A549 (cell line): ENCODE measurements at regions not wholly inside any gene's neighbourhood (a gene's known extent, or its start where the extent isn't known, plus 50 kb on each side); places are given as distances from the start of the nearest gene placed in this dataset.
"Not testable (repeated sequence)": the region's sequence is repeated elsewhere in the genome, so short reads cannot be mapped to it uniquely, and the experiment has no call there.

Source experiments
- ATAC-seq, 2 experiments: fragments of 200-7000 bp in 1 of 2; fragments of >200 bp in 1 of 2; cut with Nextera tagmentation in 1 of 2; cut with Tn5 transposase in 1 of 2; 3 replicates each; pipeline versions ENCODE4 v1.8.0 to v1.9.1; 2018 to 2020; ENCODE audit warnings: mild to moderate bottlenecking in 1 of 2, moderate library complexity in 1 of 2
- CTCF ChIA-PET: fragments of 300-600 bp; sonication (Branson Sonifier 250); formaldehyde crosslinking; extraction: SDS; loops from one replicate; lab custom pipeline; 2021; ENCODE audit warnings: antibody characterized with exemption, inconsistent platforms; lab: Yijun Ruan, JAX
- POLR2A ChIA-PET: fragments of 350-600 bp; formaldehyde crosslinking; extraction: SDS; loops from one replicate; lab custom pipeline; 2021; ENCODE audit warnings: antibody characterized with exemption, inconsistent platforms; lab: Yijun Ruan, JAX
- DNase-seq, 2 experiments: peaks; one replicate each; pipeline versions ENCODE4 v3.0.0 to v3.0.0-alpha.2; 2011 to 2016; ENCODE audit warnings: low read depth in 1 of 2, low spot score in 1 of 2
- FAIRE-seq: peaks from 2 replicates; lab custom pipeline; 2011; peaks lifted over from hg19 to GRCh38; lab: Jason Lieb, UNC
- H3K27ac ChIP-seq, 2 experiments: fragments of >200 bp; sonication (Bioruptor Twin); formaldehyde crosslinking; 3 replicates each; pipeline ENCODE4 v1.5.1; 2016 to 2017
- H3K4me1 ChIP-seq: fragments of >200 bp; sonication (Bioruptor Twin); formaldehyde crosslinking; 3 replicates; pipeline ENCODE4 v1.6.1; 2016
- H3K4me2 ChIP-seq: fragments of >200 bp; sonication (Bioruptor Twin); formaldehyde crosslinking; 3 replicates; pipeline ENCODE4 v1.6.1; 2016
- H3K4me3 ChIP-seq: fragments of >200 bp; sonication (Bioruptor Twin); formaldehyde crosslinking; 3 replicates; pipeline ENCODE4 v1.5.1; 2016
- H3K9me3 ChIP-seq: fragments of >200 bp; sonication (Bioruptor Twin); formaldehyde crosslinking; 3 replicates; pipeline ENCODE4 v1.6.1; 2016
- BHLHE40 ChIP-seq: IDR thresholded peaks from 2 replicates; pipeline ENCODE4 v1.6.1; 2012; ENCODE audit warnings: low read depth, low read length, inconsistent platforms
- CEBPB ChIP-seq, 2 experiments: fragments of >200 bp in 1 of 2; sonication (Bioruptor Twin) in 1 of 2; formaldehyde crosslinking in 1 of 2; IDR thresholded peaks; 2 replicates each; pipeline ENCODE4 v1.6.1; 2012 to 2016
- CHD4 ChIP-seq: fragments of 200-600 bp; sonication (generic); IDR thresholded peaks from 2 replicates; pipeline ENCODE4 v1.6.1; 2016; ENCODE audit warnings: antibody characterized with exemption, mild to moderate bottlenecking, borderline replicate concordance
- EHMT2 ChIP-seq: fragments of 200-600 bp; sonication (generic); IDR thresholded peaks from 2 replicates; pipeline ENCODE4 v1.6.1; 2016; ENCODE audit warnings: antibody characterized with exemption, low read depth, mild to moderate bottlenecking, moderate library complexity
- EP300 ChIP-seq, 2 experiments: fragments of >200 bp; sonication (Bioruptor Twin); formaldehyde crosslinking; IDR thresholded peaks; 2 replicates in 1 of 2; 3 replicates in 1 of 2; pipeline ENCODE4 v1.6.1; 2016 to 2017
- FOSB ChIP-seq: fragments of 250-450 bp; sonication (Bioruptor Pico); IDR thresholded peaks from 2 replicates; pipeline ENCODE4 v1.5.0; 2020; ENCODE audit warnings: mild to moderate bottlenecking, moderate library complexity
- FOSL2 ChIP-seq, 2 experiments: fragments of 450-650 bp in 1 of 2; fragments of >200 bp in 1 of 2; sonication (Bioruptor Twin) in 1 of 2; formaldehyde crosslinking; IDR thresholded peaks; 2 replicates each; pipeline versions ENCODE4 v1.5.0 to v1.6.1; 2016 to 2020; ENCODE audit warnings: mild to moderate bottlenecking in 1 of 2, moderate library complexity in 1 of 2
- JUN ChIP-seq, 2 experiments: fragments of >200 bp; sonication (Bioruptor Twin); formaldehyde crosslinking; IDR thresholded peaks; 2 replicates in 1 of 2; 3 replicates in 1 of 2; pipeline ENCODE4 v1.6.1; 2016 to 2017
- KDM5A ChIP-seq: fragments of 200-600 bp; sonication (generic); IDR thresholded peaks from 2 replicates; pipeline ENCODE4 v1.6.1; 2016; ENCODE audit warnings: antibody characterized with exemption, mild to moderate bottlenecking
- MAFK ChIP-seq: fragments of 450-650 bp; IDR thresholded peaks from 2 replicates; pipeline ENCODE4 v1.6.1; 2014; ENCODE audit not compliant: partially characterized antibody
- MAX ChIP-seq: IDR thresholded peaks from 2 replicates; pipeline ENCODE4 v1.6.1; 2012
- MYC ChIP-seq: IDR thresholded peaks from 2 replicates; pipeline ENCODE4 v1.6.1; 2012; ENCODE audit warnings: mild to moderate bottlenecking, inconsistent platforms, low read length, improper control_type of control experiment, borderline replicate concordance
- NFE2L2 ChIP-seq: fragments of 150-350 bp; conservative IDR thresholded peaks from 2 replicates; pipeline ENCODE4 v1.6.1; 2014; ENCODE audit warnings: low read length
- POLR2AphosphoS2 ChIP-seq: conservative IDR thresholded peaks from 2 replicates; pipeline ENCODE4 v1.6.1; 2012; ENCODE audit warnings: low read length, improper control_type of control experiment, inconsistent platforms
- SMC3 ChIP-seq: fragments of >200 bp; sonication (Bioruptor Twin); formaldehyde crosslinking; IDR thresholded peaks from 3 replicates; pipeline ENCODE4 v1.6.1; 2018; ENCODE audit warnings: inconsistent platforms
- USF2 ChIP-seq: fragments of 450-650 bp; IDR thresholded peaks from 2 replicates; pipeline ENCODE4 v1.6.1; 2014; ENCODE audit warnings: antibody characterized with exemption
- ZC3H11A ChIP-seq: fragments of 450-650 bp; IDR thresholded peaks from 2 replicates; pipeline ENCODE4 v1.6.1; 2014; ENCODE audit warnings: antibody characterized with exemption, mild to moderate bottlenecking
- ZFP36 ChIP-seq: fragments of 450-650 bp; IDR thresholded peaks from 2 replicates; pipeline ENCODE4 v1.6.1; 2014; ENCODE audit warnings: borderline replicate concordance; ENCODE audit not compliant: partially characterized antibody
- WGBS: methylation state at CpG from one replicate; pipeline ENCODE4 v1.1.6; 2017; ENCODE audit errors: missing lambda C conversion rate; 5-methylcytosine and 5-hydroxymethylcytosine counted together
- TF ChIP-seq, protein P1 (sequence below): fragments of 150-350 bp; IDR thresholded peaks from 2 replicates; pipeline ENCODE4 v1.6.1; 2014; ENCODE audit warnings: low read depth, mild to moderate bottlenecking, low read length
- TF ChIP-seq, protein P2 (sequence below): IDR thresholded peaks from 2 replicates; pipeline ENCODE4 v1.6.1; 2012

GRCh38 chr9:2536511-2536910, 85.1 kb upstream of the VLDLR start (continued):
- TF ChIP-seq, protein P1, sequence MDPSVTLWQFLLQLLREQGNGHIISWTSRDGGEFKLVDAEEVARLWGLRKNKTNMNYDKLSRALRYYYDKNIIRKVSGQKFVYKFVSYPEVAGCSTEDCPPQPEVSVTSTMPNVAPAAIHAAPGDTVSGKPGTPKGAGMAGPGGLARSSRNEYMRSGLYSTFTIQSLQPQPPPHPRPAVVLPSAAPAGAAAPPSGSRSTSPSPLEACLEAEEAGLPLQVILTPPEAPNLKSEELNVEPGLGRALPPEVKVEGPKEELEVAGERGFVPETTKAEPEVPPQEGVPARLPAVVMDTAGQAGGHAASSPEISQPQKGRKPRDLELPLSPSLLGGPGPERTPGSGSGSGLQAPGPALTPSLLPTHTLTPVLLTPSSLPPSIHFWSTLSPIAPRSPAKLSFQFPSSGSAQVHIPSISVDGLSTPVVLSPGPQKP, result no peak
- no peak for TF ChIP-seq BHLHE40

- CTCF ChIA-PET, result interaction anchor here (0.5 kb wide), 1 partner anchor 109 kb away, joined by 5 read pairs; no protein-coding TSS in a partner anchor
- Histone ChIP-seq H3K4me2 (no peak overlapping the region), H3K4me3 (no peak overlapping the region), H3K9me3 (peaks cover 20% of the 10 kb centered on the region; the same call in 1 of the 3 replicates), H3K4me1 (no peaks in the 10 kb centered on the region), H3K27ac (no peak overlapping the region)
- 44% methylated on average over 6 of the region's 6 CpGs for WGBS
- DNase-seq, result no peak
- FAIRE-seq, result no peak
- POLR2A ChIA-PET, result no interaction called here
- ATAC-seq, result no peak
- TF ChIP-seq CEBPB (IDR thresholded peaks at IDR 0.05) (no peak), NFE2L2 (no peak), MYC (no peak), USF2 (no peak)
These were observed 75.6 kb upstream of the VLDLR start for GRCh38 chr9:2545881-2546490.

DNA sequence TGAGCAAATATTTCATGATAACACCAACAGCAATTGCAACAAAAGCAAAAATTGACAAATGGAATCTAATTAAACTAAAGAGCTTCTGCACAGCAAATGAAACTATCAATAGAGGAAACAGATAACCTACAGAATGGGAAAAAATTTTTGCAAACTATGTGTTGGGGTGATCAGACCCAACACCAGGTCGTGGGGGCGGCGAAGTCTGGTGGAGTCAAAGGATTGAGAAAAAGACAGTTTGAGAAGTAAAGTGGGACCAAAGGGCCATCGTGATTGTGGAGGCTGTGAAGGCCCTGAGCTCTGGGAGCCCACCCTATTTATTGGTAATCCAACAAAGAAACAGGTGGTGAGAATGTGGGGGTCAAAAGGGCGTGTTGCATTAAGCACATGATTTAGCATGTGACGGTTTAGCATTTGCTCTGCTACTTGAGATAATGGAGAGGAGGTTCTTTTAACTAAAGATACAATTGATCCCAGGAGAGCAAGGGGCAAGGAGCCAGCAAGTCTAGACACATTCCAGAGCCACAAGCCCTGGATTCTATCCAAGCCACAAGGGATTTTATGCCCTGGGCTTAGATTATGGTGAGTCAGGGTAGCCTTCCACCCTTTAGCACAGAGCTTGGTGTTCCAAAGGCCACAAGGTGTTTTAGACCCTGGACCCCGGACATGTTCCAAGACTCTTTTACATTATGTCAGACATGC, 65.5 kb upstream of the VLDLR start:
- WGBS, result 45% methylated on average over 7 of the region's 7 CpGs
- not testable (repeated sequence) for FAIRE-seq

GRCh38 chr9:2557693-2558092, 63.9 kb upstream of the VLDLR start:
- no peak for DNase-seq
- peaks cover 7% of the 10 kb centered on the region; the same call in 2 of the 3 replicates for H3K9me3 ChIP-seq
- TF ChIP-seq SMC3, result no peak
- no peak for TF ChIP-seq CHD4
- TF ChIP-seq KDM5A, result no peak
- no peak for TF ChIP-seq CEBPB (IDR thresholded peaks at IDR 0.05)
- TF ChIP-seq POLR2AphosphoS2, result no peak
- no peak for TF ChIP-seq EP300 (IDR thresholded peaks at IDR 0.05)
- no peak for TF ChIP-seq NFE2L2
- TF ChIP-seq, protein P2, sequence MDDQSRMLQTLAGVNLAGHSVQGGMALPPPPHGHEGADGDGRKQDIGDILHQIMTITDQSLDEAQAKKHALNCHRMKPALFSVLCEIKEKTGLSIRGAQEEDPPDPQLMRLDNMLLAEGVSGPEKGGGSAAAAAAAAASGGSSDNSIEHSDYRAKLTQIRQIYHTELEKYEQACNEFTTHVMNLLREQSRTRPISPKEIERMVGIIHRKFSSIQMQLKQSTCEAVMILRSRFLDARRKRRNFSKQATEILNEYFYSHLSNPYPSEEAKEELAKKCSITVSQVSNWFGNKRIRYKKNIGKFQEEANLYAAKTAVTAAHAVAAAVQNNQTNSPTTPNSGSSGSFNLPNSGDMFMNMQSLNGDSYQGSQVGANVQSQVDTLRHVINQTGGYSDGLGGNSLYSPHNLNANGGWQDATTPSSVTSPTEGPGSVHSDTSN, result no peak
- no peak for TF ChIP-seq EHMT2
- TF ChIP-seq MAX, result no peak
- TF ChIP-seq ZFP36, result no peak
- TF ChIP-seq JUN (IDR thresholded peaks at IDR 0.05), result no peak
- TF ChIP-seq FOSB (CRISPR knock-in tag), result no peak
- no peak for TF ChIP-seq ZC3H11A
- no peak for TF ChIP-seq MAFK
- TF ChIP-seq FOSL2 (IDR thresholded peaks at IDR 0.05), result no peak
- no peak for TF ChIP-seq FOSL2 (CRISPR knock-in tag; IDR thresholded peaks at IDR 0.05)
- TF ChIP-seq, all 56 proteins: peak for 0
- no peak overlapping the region for H3K4me2 ChIP-seq
- FAIRE-seq (peak; percentile 39), ATAC-seq (no peak)
- H3K27ac ChIP-seq, result no peak overlapping the region
- peaks cover 30% of the 10 kb centered on the region for H3K4me1 ChIP-seq
- POLR2A ChIA-PET, result no interaction called here
- WGBS, result 60% methylated on average over 1 of the region's 1 CpG
- CTCF ChIA-PET, result no interaction called here
- no peak overlapping the region for H3K4me3 ChIP-seq

More for the DNA sequence above, 65.5 kb upstream of the VLDLR start:
- ATAC-seq, H3K4me3 ChIP-seq, POLR2A ChIA-PET, H3K9me3 ChIP-seq: not testable (repeated sequence)
- Histone ChIP-seq H3K4me1 (peaks cover 30% of the 10 kb centered on the region), H3K27ac (peak overlapping the region; percentile 54 to 59), H3K4me2 (0 out of 3 replicates have a peak overlapping the region, but pooled peaks have one; percentile 18)
- CTCF ChIA-PET, result interaction anchor here (0.9 kb wide), 1 partner anchor 58 kb away, joined by 3 read pairs; no protein-coding TSS in a partner anchor
- DNase-seq, result peak in 1 of 2 experiments; percentile 52
